ENCODE measurements at regions not wholly inside any gene's neighbourhood (a gene's known extent, or its start where the extent isn't known, plus 50 kb on each side); places are given as distances from the start of the nearest gene placed in this dataset.

GRCh38 chr4:160836431-160836830, 1327.4 kb downstream of the FSTL5 start:
- Histone ChIP-seq H3K27ac (replicated peaks in 1 of 4) (no peak overlapping the region), H3K9me3 (no peaks in the 10 kb centered on the region), H3K27me3 (no peaks in the 10 kb centered on the region), H3K36me3 (no peaks in the 10 kb centered on the region), H3K4me3 (no peak overlapping the region), H3K4me1 (no peaks in the 10 kb centered on the region)
- DNase-seq (ENCODE audit: extremely low spot score) = no peak
- WGBS = 50% methylated on average over 2 of the region's 2 CpGs
- TF ChIP-seq POLR2A (IDR thresholded peaks at IDR 0.05; ENCODE audit: low read depth) (no peak), CTCF (IDR thresholded peaks at IDR 0.05) (no peak)
- intact Hi-C loops (cut with DNase I) = no loop called here

- no peaks in the 10 kb centered on the region for H3K9me3 ChIP-seq
- TF ChIP-seq CTCF (IDR thresholded peaks at IDR 0.05) = no peak
- TF ChIP-seq POLR2A (IDR thresholded peaks at IDR 0.05; ENCODE audit: low read depth) = no peak
- TF ChIP-seq POLR2AphosphoS5 (IDR thresholded peaks at IDR 0.05) = no peak
- TF ChIP-seq EP300 (IDR thresholded peaks at IDR 0.05) = no peak
- DNase-seq (ENCODE audit: extremely low spot score) = no peak
- no peak overlapping the region for H3K27ac ChIP-seq (replicated peaks in 1 of 4)
- H3K27me3 ChIP-seq = no peaks in the 10 kb centered on the region
- no peak overlapping the region for H3K4me3 ChIP-seq
- intact Hi-C loops (cut with DNase I) = no loop called here
- WGBS = 83% methylated on average over 2 of the region's 2 CpGs
- H3K4me1 ChIP-seq = no peaks in the 10 kb centered on the region
- H3K36me3 ChIP-seq = no peaks in the 10 kb centered on the region
These were observed 1317.7 kb downstream of the FSTL5 start for GRCh38 chr4:160846121-160846520.

- Histone ChIP-seq H3K9me3 (no peaks in the 10 kb centered on the region), H3K36me3 (no peaks in the 10 kb centered on the region), H3K4me1 (no peaks in the 10 kb centered on the region), H3K27me3 (no peaks in the 10 kb centered on the region), H3K27ac (replicated peaks in 1 of 4) (no peak overlapping the region), H3K4me3 (no peak overlapping the region)
- no peak for TF ChIP-seq EP300 (IDR thresholded peaks at IDR 0.05)
- TF ChIP-seq CTCF (IDR thresholded peaks at IDR 0.05) = no peak
- no peak for TF ChIP-seq POLR2AphosphoS5 (IDR thresholded peaks at IDR 0.05)
- no peak for TF ChIP-seq POLR2A (IDR thresholded peaks at IDR 0.05; ENCODE audit: low read depth)
- no peak for DNase-seq (ENCODE audit: extremely low spot score)
- WGBS = 67% methylated on average over 1 of the region's 1 CpG
- intact Hi-C loops (cut with DNase I) = no loop called here
These were observed 1316.6 kb downstream of the FSTL5 start for GRCh38 chr4:160847228-160847627.

GRCh38 chr4:160848489-160848888, 1315.3 kb downstream of the FSTL5 start:
- H3K9me3 ChIP-seq = no peaks in the 10 kb centered on the region
- no peak for TF ChIP-seq CTCF (IDR thresholded peaks at IDR 0.05)
- no peak for TF ChIP-seq POLR2AphosphoS5 (IDR thresholded peaks at IDR 0.05)
- TF ChIP-seq EP300 (IDR thresholded peaks at IDR 0.05) = no peak
- no peak for TF ChIP-seq POLR2A (IDR thresholded peaks at IDR 0.05; ENCODE audit: low read depth)
- no peaks in the 10 kb centered on the region for H3K4me1 ChIP-seq
- intact Hi-C loops (cut with DNase I) = no loop called here
- DNase-seq (ENCODE audit: extremely low spot score) = no peak
- no peaks in the 10 kb centered on the region for H3K27me3 ChIP-seq
- no peak overlapping the region for H3K27ac ChIP-seq (replicated peaks in 1 of 4)
- WGBS = 71% methylated on average over 4 of the region's 4 CpGs
- no peak overlapping the region for H3K4me3 ChIP-seq
- no peaks in the 10 kb centered on the region for H3K36me3 ChIP-seq

- H3K27me3 ChIP-seq = no peaks in the 10 kb centered on the region
- WGBS = 52% methylated on average over 9 of the region's 9 CpGs
- no peaks in the 10 kb centered on the region for H3K9me3 ChIP-seq
- no peak overlapping the region for H3K27ac ChIP-seq (replicated peaks in 1 of 4)
- no peak for TF ChIP-seq EP300 (IDR thresholded peaks at IDR 0.05)
- intact Hi-C loops (cut with DNase I) = no loop called here
- no peak for DNase-seq (ENCODE audit: extremely low spot score)
- H3K4me3 ChIP-seq = no peak overlapping the region
- H3K36me3 ChIP-seq = no peaks in the 10 kb centered on the region
- H3K4me1 ChIP-seq = no peaks in the 10 kb centered on the region
These were observed 1314.7 kb downstream of the FSTL5 start for GRCh38 chr4:160848901-160849760.

Data from esophagus muscularis mucosa (tissue), 4 donors.